ENCODE measurements at regions not wholly inside any gene's neighbourhood (a gene's known extent, or its start where the extent isn't known, plus 50 kb on each side); places are given as distances from the start of the nearest gene placed in this dataset.
"Not testable (repeated sequence)": the region's sequence is repeated elsewhere in the genome, so short reads cannot be mapped to it uniquely, and the experiment has no call there.

DNA sequence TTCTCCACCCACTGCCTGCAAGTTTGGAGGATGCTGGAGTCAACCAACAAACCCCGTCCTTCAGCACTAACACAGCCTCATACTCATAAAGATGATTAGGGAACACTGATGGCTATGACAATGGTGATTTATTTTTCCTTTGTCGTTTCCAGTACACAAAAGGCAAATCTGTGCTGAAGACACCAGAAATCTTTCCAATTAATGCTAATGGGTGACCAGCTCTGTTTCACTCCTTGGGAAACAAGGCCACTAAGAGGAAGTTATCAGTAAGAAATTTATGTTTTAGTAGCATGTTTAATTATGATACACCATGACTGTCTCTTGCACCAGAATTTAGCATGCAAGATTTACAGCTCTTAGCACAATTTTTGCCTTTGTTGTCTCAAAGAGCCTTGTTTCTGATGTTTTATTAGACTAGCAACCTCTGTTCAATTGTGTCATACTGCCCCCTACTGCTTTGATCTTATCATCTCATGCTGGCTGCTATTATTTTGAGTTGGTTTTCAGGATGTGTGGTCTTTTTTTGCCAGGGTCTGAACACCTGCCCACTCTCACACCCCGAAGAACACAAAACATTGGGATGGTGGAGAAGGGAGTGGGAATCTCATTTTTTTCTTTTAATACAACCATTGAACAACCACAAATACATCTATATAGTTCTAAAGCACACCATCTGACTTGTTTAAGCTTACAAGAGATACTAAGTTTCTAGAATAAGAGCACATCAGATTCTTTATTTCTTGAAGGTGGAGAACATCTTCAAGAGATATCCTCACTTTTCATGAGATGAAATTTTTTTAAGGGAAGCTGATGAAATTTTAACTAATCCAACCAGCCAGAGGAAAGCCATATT is 160.9 kb downstream of the SPTSSA start:
- DNase-seq, result peak; percentile 48

DNA sequence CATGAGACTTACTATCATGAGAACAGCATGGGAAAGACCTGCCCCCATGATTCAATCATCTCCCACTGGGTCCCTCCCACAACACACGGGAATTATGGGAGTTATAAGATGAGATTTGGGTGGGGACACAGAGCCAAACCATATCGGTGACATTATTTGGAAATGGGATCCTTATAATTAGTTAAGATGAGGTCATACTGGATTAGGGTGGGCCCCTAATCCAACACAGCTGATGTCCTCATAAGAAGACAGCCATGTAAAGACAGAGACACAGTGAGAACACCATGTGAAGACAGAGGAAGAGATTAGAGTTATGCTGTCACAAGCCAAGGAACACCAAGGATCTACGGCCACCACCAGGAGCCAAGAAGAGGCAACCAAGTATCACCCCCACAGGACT is 161.7 kb downstream of the SPTSSA start:
- DNase-seq, result no peak

DNA sequence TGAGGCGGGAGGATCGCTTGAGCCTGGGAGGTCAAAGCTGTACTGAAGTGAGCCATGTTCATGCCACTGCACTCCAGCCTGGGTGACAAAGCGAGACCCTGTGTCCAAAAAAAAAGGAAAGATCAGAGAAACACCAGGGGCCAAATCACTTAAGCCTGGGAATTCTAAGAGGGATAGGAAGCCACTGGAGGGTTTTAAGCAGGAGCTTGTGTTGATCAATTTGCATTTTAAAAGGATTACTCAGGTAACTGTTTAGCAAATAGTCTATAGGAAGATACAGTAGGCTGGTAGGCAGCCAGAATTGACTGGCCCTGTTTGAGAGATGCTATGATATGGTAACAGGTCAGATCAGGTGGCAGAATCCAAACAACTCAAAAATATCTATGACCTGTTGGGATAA is 162.7 kb downstream of the SPTSSA start:
- DNase-seq, result no peak

DNA sequence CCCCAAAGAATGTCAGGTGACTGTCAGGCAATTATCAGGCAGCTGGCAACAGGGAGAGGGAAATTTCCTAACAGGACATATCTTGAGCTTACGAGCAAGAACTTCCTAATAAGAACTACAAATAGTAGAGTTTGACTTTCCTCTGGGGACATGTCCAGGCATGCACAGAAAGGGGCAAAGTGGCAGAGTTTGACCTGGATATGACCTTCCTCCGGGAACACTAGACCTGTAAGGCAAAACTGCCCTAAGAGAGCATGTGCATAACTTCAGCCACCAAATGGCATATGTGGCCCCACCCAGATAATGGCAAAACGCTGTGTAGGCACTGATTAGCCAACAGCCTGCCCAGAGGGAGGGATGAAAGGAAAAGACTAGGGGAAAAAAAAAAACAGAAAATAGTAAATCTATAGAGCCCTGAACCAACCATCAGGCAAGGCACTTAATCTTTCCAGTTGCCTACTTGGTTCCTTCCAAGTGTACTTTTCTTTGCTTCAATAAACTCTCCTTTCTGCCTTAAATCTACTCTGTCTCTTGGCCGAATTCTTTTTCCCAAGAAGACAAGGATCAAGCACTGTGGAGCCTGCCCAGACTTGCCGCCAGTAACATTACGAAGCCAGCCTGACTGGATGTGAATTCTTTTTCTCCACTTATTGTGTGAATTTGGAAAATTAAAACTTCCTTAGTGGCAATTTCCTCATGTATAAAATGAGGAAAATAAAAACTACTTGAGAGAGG is 164.1 kb downstream of the SPTSSA start:
- DNase-seq, result no peak

DNA sequence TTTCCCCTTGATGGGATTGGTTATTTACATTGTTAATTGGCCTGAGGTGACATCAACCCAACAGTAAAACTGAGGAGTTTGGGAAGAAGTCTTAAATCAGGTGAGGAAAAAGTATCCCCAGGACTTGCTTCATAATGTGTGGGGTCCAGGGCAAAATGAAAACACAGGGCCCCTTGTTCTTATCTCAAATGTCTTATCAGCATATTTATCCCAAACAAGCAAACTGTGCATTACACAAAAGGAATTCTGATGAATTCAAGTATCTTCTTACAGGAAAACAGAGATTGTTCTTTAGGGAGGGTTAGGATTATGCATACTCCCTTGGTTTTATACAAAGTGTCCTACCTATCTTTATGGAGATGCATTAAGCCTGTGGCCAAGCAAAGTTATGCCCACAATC is 178.4 kb downstream of the SPTSSA start:
- DNase-seq, result no peak

DNA sequence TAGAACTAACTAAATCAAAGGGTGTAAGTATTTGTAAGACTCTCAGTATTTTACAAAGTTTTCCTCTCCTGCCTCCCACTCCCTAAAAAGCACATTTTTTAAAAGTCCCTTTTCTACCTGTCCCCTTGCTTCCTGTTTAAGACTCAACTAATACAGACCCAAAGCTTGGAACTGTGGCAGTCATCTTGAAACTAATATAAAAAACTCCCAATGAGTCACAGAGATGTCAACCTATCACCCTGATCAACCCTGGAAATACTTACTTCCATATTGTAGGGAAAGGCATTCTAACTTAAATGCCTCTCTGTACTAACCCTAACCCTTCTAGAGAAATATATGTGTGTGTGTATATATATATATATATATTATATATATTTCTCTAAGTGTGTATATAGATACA is 184.8 kb downstream of the SPTSSA start:
- DNase-seq, result no peak

DNA sequence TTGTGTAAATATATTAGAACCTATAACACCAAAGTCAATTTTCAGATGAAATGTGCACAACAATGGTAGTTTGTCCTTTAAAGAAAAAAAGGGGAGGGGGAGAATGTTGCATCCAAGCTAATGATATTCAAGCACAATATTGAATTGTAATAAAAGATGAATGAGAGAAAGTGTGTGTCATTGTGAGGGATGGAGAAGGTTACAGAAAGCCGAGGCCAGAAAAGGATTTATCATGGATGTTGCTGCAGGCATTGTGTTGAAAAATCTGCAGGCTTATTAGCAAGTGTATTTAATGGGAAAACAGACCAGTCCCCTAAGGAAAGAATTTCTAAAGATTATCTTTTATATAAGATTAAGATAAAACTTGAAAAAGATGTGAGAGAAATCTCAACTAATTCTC is 186.5 kb downstream of the SPTSSA start:
- DNase-seq, result no peak

DNA sequence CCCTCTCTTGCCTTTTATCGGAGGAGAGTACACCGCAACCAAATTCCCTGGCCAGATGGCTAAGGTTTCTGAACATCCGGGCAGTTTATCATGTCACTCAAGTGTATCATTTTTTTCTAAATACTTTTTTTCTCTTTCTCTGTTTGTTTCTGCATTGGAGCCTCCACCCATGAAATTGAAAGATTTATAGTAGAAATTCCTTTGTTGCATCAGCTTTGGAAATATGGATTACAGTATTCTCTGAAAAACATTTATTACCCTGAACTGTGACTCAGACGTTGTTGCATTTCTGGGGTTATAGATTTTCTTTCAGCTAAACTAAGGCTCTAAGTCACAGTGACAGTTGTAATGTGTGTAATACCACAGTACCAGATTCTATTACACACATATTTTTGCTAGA is 187.0 kb downstream of the SPTSSA start:
- DNase-seq, result no peak

DNA sequence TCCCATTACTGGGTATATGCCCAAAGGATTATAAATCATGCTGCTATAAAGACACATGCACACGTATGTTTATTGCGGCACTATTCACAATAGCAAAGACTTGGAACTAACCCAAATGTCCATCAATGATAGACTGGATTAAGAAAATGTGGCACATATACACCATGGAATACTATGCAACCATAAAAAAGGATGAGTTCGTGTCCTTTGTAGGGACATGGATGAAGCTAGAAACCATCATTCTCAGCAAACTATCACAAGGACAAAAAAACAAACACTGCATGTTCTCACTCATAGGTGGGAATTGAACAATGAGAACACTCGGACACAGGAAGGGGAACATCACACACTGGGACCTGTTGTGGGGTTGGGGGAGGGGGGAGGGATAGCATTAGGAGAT is 188.3 kb downstream of the SPTSSA start:
- DNase-seq, result not testable (repeated sequence)

DNA sequence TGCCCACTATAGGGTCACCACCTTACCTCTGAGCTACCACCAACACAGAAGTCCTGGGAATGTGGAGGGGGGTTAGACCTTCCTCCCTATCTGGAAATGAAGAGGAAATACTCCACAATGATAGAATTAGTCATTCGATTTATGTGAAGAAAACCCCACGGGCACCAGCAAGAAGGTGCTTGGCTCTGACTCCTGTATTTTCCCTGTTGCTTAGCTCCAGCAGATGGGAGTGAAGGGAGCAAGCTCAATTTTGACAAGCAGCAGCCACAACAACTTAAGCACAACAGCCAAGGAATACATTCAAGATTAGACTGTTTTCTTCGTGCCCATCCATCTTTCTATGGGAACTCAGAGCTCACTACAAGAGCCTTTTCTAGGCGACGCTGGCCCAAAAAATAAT is 191.7 kb downstream of the SPTSSA start:
- DNase-seq, result no peak

DNA sequence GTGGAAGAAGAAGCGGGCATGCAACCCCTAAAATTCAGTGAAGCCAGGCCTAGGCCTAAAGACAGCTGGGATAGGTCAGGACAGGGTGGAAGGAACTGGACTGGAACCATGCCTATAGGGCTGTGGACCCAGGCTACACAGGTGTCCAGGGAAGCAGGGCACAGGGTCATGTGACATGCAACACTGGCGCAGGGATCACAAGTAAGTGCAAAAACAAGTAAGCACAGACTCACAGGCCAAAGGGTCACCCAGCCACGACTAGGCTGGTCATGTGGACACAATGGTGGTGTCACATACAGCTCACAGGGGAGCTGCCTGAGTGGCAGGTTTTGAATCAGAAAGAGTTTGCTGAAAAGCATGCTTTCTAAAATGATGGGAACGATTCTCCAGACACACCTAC is 195.7 kb downstream of the SPTSSA start:
- no peak for DNase-seq

DNA sequence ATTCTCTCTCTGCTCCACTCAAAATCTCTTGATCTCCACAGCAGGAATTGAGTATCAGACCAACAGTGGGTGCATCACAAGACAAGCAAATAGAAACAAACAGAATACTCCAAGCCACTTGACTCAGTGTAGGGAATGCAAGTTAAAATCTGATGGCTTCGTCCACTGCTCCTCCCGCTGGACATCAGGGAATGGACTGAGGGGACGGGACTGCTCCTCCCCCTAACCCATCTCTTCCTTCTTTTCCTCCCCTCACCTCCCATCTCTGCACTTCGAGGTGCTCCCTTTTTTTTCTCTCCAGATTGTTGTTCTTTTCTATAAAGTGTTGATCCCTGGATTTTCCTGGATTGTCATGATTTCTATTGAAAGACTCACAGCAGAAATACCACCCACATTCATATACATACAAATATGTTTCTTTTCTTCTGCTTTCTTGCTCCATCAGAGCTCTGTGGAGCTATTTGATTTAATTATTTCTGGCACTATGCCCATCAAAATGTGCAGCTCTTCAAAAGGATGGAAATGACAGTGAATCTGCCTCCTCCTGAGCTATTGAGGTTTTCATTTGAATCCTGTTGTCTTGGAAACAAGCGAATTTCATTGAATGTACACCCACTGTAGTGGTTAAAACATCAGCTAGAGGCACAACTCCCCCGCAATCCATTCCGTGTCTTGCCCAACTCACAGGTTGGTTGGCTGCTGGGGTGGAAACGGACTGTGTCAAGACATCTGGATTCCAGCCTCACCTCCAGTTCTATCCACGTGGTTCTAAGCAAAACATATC is 199.7 kb downstream of the SPTSSA start:
- DNase-seq, result no peak

DNA sequence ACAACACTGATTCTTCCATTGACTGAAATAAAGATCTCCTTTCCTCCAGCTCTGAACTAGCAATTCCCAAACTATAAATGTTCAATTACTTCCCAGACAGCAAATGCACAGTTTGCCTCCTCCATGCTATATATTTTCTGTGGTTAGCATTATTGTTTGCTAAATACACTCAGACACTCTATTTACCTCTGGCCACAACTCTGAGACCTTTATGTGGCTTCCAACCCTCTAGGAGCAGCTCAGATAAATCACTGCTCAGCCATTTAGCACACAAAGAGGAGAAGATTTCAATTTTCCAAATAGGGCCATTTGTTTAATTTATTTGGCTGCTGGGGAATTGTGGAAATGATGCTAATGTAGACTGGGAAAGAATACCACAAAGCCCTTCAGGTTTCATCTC is 202.0 kb downstream of the SPTSSA start:
- DNase-seq, result no peak

DNA sequence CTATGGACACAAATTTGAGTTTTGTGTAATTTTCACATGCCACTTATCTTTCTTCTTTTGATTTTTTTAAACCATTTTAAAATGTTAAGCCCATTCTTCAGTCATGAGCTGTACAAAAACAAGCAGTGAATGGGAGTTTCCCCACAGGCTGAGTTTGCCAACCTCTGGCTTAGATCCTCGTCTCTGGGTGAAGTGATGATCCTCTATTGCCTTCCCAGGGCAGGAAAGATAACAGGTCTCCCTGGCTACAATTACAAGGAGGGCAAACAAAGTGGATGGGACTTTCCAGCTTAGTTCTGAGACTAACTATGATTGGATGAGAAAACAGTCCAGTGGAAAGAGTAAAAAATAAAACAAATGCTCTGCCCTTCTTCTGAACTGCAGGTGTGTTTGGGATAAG is 203.7 kb downstream of the SPTSSA start:
- no peak for DNase-seq

DNA sequence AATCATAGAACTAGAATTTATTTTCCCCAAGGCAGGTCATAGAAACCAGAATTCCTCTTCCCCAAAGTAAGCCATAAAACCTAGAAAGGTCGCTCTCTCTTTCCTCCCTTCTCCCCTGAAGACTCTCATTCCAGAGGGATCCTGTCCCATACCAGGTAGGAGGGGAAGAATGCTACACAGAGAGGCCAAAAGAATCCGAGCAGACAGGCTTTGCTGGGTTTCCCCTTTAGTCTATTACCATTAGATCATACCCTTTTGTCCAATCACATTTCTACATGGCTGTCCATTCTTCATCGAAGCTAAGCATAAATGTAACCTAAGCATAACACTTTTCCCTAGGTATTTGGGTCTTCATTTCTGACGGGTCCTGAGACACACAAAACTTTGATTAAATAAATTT is 204.5 kb downstream of the SPTSSA start:
- no peak for DNase-seq

DNA sequence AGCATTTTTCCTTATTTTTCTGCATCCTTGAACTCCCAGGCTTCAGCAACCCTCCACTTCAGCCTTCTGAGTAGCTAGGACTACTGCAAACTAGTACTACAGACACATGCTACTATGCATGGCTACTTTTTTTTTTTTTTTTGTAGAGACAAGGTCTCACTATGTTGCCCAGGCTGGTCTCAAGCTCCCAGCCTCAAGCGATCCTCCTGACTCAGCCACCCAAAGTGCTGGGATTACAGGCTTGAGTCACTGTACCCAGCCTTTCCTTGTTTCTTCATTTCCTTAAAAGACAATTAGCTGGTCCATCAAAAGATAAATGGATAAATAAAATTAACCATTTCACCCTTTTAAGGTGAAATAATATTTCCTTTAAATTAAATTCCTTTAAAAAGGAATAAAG is 205.8 kb downstream of the SPTSSA start:
- no peak for DNase-seq

DNA sequence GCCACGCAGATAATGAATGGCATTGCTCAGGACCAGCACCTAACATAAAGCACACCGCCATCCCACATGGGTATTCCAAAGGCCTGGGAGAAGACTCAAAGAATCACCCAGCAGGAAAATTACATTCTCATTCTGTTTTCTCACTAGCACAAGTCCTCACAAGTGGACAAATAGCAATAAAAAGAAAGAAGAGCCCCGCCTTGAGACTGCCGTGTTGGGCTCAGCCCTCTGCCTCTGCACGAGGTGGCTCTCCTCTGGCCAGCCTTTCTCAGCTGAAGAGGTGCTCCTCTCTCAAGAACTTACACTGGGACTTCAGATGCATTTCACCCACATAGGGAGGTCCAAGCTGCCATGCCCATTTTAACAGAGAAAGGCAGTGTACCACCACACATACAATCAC is 207.5 kb downstream of the SPTSSA start:
- DNase-seq, result no peak

DNA sequence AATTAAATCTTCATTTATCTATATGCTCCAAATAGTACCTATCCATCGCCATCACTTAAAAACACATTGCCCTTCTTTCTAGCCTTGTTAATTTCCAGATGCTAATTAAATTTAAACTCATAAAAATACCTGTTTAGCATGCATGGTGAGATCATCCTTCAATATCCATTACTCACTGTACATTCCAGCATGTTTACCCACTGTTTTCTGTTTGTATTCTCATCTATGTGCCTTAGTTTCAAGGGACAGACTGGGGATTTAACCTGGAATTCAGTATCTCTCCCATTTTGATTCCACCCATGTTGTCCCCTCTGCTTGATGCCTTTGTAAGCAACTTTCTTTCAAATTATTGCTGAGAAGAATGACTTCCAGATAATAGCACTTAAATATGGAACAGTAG is 208.0 kb downstream of the SPTSSA start:
- DNase-seq, result no peak

DNA sequence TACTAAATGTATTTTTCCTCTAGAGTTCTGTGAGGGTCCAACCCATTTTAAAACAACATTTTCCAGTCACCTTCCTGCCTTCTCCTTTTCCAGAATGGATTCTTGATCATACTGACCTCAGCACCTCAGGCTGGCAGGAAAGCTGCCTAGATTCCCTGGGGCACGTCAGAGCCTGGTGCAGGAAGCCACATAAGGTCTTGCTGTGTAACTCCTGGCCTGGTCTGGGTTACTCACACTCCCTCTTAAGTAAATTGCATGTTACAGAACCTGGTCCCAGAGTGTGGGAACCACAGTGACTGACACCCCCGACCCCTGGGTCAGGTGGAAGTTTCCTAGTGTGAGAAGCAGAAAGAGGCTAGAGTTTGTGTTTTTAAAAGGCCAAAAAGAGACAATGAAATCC is 209.8 kb downstream of the SPTSSA start:
- no peak for DNase-seq

DNA sequence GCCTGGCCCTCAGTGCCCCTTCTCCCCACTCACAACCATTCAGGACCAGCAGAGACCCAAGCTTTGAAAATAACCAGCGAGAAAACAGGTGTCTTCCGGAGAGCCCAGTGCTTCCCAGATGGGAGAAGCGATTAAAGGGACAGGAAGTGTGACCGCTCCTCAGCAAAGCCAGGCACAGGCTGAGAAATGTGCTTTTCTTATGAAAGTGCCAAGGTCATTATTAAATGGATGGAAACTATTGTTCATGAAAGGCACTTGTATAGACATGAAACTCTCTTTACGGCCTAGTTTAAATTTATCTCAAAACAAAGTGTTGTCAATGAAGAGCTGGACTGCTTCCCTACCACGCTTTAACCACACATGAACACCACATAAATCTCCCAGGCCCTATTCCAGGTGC is 210.4 kb downstream of the SPTSSA start:
- no peak for DNase-seq

DNA sequence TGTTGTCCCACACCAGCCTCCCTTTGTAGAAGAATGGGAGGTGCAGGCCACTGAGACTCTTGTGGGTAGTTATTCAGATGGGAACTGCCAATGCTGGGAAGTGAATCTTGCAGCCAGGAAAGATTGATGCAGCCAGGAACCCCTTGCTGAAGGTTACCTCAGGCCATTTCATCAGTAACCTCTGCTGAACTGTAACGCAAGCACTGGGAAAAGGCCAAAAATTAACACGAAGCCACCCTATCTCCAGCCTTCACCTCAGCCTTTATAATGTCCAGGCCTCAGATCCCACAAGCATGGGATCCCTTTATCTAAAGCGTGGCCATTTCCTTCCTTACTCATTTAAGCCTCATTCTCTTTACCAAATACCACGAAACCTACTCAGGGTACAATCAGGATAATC is 211.1 kb downstream of the SPTSSA start:
- no peak for DNase-seq

DNA sequence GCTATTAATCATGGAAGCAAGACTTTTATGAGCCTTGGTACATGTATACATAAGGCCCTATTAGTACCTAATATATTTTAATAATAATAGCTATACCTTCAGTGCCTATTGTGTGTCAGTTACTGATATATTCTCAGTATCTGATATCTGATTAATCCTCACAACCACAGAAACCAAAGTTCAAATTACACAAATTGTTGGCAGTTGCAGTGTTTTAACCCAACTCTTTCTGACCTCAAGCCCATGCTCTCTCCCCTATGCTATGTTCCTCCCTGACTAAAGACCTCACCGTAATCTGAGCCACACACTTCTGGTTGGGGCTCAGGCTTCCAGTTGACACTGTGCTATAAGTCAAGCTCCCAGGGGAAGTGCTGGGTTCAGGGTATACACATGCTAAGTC is 214.4 kb downstream of the SPTSSA start:
- DNase-seq, result no peak

DNA sequence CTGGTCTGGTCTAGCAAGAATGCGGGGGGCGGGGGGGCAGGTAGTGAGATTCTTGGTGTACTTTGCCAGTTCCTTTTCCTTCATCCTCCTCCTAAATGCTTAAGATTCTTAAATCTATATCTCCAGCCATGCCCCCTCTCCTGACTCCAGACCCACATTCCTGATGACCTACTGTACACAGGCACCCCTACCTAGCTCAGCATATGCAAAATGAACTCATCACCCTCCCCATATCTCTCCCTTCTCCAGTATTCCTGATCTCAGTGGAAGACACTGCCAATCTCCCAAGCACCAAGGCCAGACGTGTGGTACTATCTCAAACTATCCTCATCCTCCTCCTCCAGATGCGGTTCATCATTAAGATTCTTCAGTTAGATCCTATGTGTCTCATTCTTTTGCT is 215.8 kb downstream of the SPTSSA start:
- DNase-seq, result no peak
